Endothelial cell of umbilical vein (primary cell): ENCODE measurements at regions not wholly inside any gene's neighbourhood (a gene's known extent, or its start where the extent isn't known, plus 50 kb on each side); places are given as distances from the start of the nearest gene placed in this dataset.

Experiments used
- BruUV-seq: library from RNA; stranded (reverse); fragments of 400-500 nt; replicated peaks from 2 replicates; lab custom pipeline; 2021; lab: Mats Ljungman, UMichigan
- CTCF ChIA-PET: fragments of 300-600, 350-600 bp; sonication (Branson Sonifier 250); formaldehyde crosslinking; loops from one replicate; lab custom pipeline; 2021; ENCODE audit warnings: antibody characterized with exemption, inconsistent platforms; lab: Charles Lee
- POLR2A ChIA-PET: fragments of 300-600, 350-600 bp; sonication (Branson Sonifier 250); formaldehyde crosslinking; loops from one replicate; lab custom pipeline; 2021; ENCODE audit warnings: antibody characterized with exemption, inconsistent platforms; lab: Charles Lee
- DNase-seq: peaks from one replicate; pipeline ENCODE4 v3.0.0-alpha.2; 2011; ENCODE audit warnings: low read depth, low spot score
- FAIRE-seq: peaks from 2 replicates; lab custom pipeline; 2011; peaks lifted over from hg19 to GRCh38; lab: Jason Lieb, UNC
- H2AFZ ChIP-seq: 2 replicates; pipeline ENCODE4 v1.6.0; 2012; ENCODE audit warnings: low read depth, low read length, control low read depth, inconsistent platforms
- H3K27ac ChIP-seq: 2 replicates; pipeline ENCODE4 v1.5.1; 2011; ENCODE audit warnings: low read depth, mild to moderate bottlenecking, control low read depth, low read length, moderate library complexity; ENCODE audit not compliant: insufficient read depth
- H3K27me3 ChIP-seq, 2 experiments: 2 replicates each; pipeline versions ENCODE4 v1.6.0 to v1.6.1; 2011; ENCODE audit warnings: low read length in 2 of 2, mixed read lengths in 1 of 2; ENCODE audit not compliant: control insufficient read depth in 2 of 2, insufficient read depth in 2 of 2
- H3K36me3 ChIP-seq, 2 experiments: 2 replicates in 1 of 2; 3 replicates in 1 of 2; pipeline ENCODE4 v1.5.1; 2011; ENCODE audit warnings: low read length in 2 of 2, mild to moderate bottlenecking in 1 of 2, moderate library complexity in 1 of 2; ENCODE audit not compliant: control insufficient read depth in 2 of 2, insufficient read depth in 2 of 2; ENCODE audit errors: extremely low read depth in 1 of 2
- H3K4me1 ChIP-seq: 3 replicates; pipeline ENCODE4 v1.5.1; 2011; ENCODE audit warnings: mild to moderate bottlenecking, low read length; ENCODE audit not compliant: control insufficient read depth, insufficient read depth; ENCODE audit errors: extremely low read depth
- H3K4me2 ChIP-seq: 2 replicates; pipeline ENCODE4 v1.6.1; 2011; ENCODE audit warnings: low read length, control low read depth, mixed read lengths; ENCODE audit not compliant: insufficient read depth
- H3K4me3 ChIP-seq, 3 experiments: fragments of 200-600 bp in 1 of 3; sonication (generic), shearing (Covaris generic) in 1 of 3; replicated peaks in 1 of 3; 2 replicates each; pipeline ENCODE4 v1.5.1; 2011 to 2016; ENCODE audit warnings: control low read depth in 3 of 3, low read length in 3 of 3, mild to moderate bottlenecking in 2 of 3, inconsistent platforms in 1 of 3, low read depth in 1 of 3, moderate library complexity in 1 of 3; ENCODE audit not compliant: insufficient read depth in 1 of 3
- H3K79me2 ChIP-seq: 2 replicates; pipeline ENCODE4 v1.6.0; 2012; ENCODE audit warnings: low read length, inconsistent platforms; ENCODE audit not compliant: control insufficient read depth, insufficient read depth
- H3K9ac ChIP-seq: replicated peaks from 2 replicates; pipeline ENCODE3; 2011; ENCODE audit warnings: low read length, control low read depth; ENCODE audit not compliant: insufficient read depth; ENCODE audit errors: extremely low read depth
- H3K9me1 ChIP-seq: replicated peaks from 3 replicates; pipeline ENCODE4 v1.6.0; 2011; ENCODE audit warnings: mild to moderate bottlenecking, low read length; ENCODE audit not compliant: control insufficient read depth, insufficient read depth; ENCODE audit errors: extremely low read depth
- H3K9me3 ChIP-seq: replicated peaks from 2 replicates; pipeline ENCODE4 v1.5.1; 2012; ENCODE audit warnings: low read length, inconsistent platforms; ENCODE audit not compliant: control insufficient read depth, insufficient read depth
- H4K20me1 ChIP-seq: replicated peaks from 2 replicates; pipeline ENCODE3; 2011; ENCODE audit warnings: mild to moderate bottlenecking, low read length; ENCODE audit not compliant: control insufficient read depth, insufficient read depth; ENCODE audit errors: extremely low read depth
- EZH2 ChIP-seq: IDR thresholded peaks from 2 replicates; pipeline ENCODE4 v1.6.1; 2012; ENCODE audit warnings: borderline replicate concordance, low read depth, mild to moderate bottlenecking, moderate library complexity, low read length, inconsistent platforms; ENCODE audit not compliant: severe bottlenecking
- FOS ChIP-seq: IDR thresholded peaks from 2 replicates; pipeline ENCODE4 v1.6.1; 2011; ENCODE audit warnings: mild to moderate bottlenecking, low read length, moderate library complexity, borderline replicate concordance; ENCODE audit not compliant: insufficient read depth
- GATA2 ChIP-seq: IDR thresholded peaks from 2 replicates; pipeline ENCODE4 v1.7.0; 2011; ENCODE audit warnings: low read depth, mild to moderate bottlenecking, moderate library complexity, mixed read lengths, low read length; ENCODE audit not compliant: insufficient read length, insufficient read depth
- JUN ChIP-seq: IDR thresholded peaks from 2 replicates; pipeline ENCODE4 v1.6.1; 2011; ENCODE audit warnings: borderline replicate concordance, low read depth; ENCODE audit not compliant: insufficient read length, insufficient read depth
- MYC ChIP-seq: IDR thresholded peaks from one replicate; pipeline ENCODE4 v1.6.1; 2011; ENCODE audit warnings: mild to moderate bottlenecking, low read depth, low read length
- POLR2A ChIP-seq: IDR thresholded peaks from 2 replicates; pipeline ENCODE4 v1.6.1; 2012; ENCODE audit warnings: low read depth, mild to moderate bottlenecking, control low read depth, low read length
- POLR2AphosphoS5 ChIP-seq: IDR thresholded peaks from 2 replicates; pipeline ENCODE4 v1.6.1; 2012; ENCODE audit warnings: low read depth, mild to moderate bottlenecking, control low read depth, low read length, moderate library complexity; ENCODE audit not compliant: insufficient read depth
- dilution Hi-C: fragments of 300-500 bp; cut with MboI; formaldehyde crosslinking; loops from one replicate; pipeline ENCODE4 v1.15.0; 2019; ENCODE audit warnings: low sequenced_read_pairs; ENCODE audit not compliant: extremely low pct_ligation_motif_present
- intact Hi-C: fragments of 100-400 bp; cut with micrococcal nuclease; formaldehyde crosslinking; loops from one replicate; pipeline ENCODE4 v1.10.0; 2022
- TF ChIP-seq, protein P1 (sequence below), 2 donors: IDR thresholded peaks; 1 replicate in 1 of 2; 2 replicates in 1 of 2; pipeline ENCODE4 v1.5.1; 2011; ENCODE audit warnings: low read length in 2 of 2, mild to moderate bottlenecking in 2 of 2, moderate library complexity in 2 of 2, control low read depth in 1 of 2, inconsistent platforms in 1 of 2, low read depth in 1 of 2; ENCODE audit not compliant: insufficient read depth in 1 of 2; ENCODE audit errors: extremely low read depth in 1 of 2
- TF ChIP-seq, protein P2 (sequence below): IDR thresholded peaks from 2 replicates; pipeline ENCODE4 v1.6.1; 2011; ENCODE audit not compliant: insufficient read depth, insufficient read length

DNA sequence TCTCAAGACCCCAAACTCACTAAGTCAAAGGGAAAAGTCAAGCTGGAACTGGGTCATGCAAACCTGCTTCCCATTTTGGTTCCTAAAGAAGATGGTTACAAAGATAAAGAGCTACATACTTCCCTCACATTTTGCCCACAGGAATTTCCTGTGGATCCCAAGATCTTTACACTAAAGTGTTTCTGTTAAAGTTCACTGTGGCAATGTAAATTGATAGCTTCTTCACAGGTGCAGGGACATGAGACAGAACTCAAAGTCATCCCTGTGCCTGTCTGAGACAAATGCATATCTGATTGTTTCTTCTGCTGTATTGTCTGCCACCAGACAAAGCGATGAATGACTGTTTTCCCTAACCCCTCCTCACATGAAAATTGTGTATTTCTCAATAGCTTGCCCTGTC, 567.8 kb downstream of the ZIC1 start:
- Histone ChIP-seq H3K4me3 (no peak overlapping the region), H3K27me3 (no peaks in the 10 kb centered on the region), H3K9me3 (no peaks in the 10 kb centered on the region), H4K20me1 (no peaks in the 10 kb centered on the region), H3K4me2 (no peak overlapping the region), H3K9ac (no peak overlapping the region), H3K4me1 (no peaks in the 10 kb centered on the region), H2AFZ (no peak overlapping the region), H3K79me2 (no peaks in the 10 kb centered on the region), H3K9me1 (no peaks in the 10 kb centered on the region), H3K27ac (no peak overlapping the region), H3K36me3 (no peaks in the 10 kb centered on the region)
- dilution Hi-C loops (no loop called here), intact Hi-C loops (no loop called here)
- no peak for DNase-seq
- BruUV-seq, result no TSS peak
- POLR2A ChIA-PET, result no interaction called here
- no peak for FAIRE-seq
- TF ChIP-seq EZH2, result no peak
- TF ChIP-seq POLR2A, result no peak
- TF ChIP-seq MYC, result no peak
- no peak for TF ChIP-seq POLR2AphosphoS5
- TF ChIP-seq, protein P1, sequence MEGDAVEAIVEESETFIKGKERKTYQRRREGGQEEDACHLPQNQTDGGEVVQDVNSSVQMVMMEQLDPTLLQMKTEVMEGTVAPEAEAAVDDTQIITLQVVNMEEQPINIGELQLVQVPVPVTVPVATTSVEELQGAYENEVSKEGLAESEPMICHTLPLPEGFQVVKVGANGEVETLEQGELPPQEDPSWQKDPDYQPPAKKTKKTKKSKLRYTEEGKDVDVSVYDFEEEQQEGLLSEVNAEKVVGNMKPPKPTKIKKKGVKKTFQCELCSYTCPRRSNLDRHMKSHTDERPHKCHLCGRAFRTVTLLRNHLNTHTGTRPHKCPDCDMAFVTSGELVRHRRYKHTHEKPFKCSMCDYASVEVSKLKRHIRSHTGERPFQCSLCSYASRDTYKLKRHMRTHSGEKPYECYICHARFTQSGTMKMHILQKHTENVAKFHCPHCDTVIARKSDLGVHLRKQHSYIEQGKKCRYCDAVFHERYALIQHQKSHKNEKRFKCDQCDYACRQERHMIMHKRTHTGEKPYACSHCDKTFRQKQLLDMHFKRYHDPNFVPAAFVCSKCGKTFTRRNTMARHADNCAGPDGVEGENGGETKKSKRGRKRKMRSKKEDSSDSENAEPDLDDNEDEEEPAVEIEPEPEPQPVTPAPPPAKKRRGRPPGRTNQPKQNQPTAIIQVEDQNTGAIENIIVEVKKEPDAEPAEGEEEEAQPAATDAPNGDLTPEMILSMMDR (IDR thresholded peaks at IDR 0.05; ENCODE audit: extremely low read depth in 1 of 2, insufficient read depth in 1 of 2, low read depth in 1 of 2, low read length in 2 of 2), result no peak
- no peak for TF ChIP-seq FOS
- TF ChIP-seq GATA2, result no peak
- TF ChIP-seq, protein P2, sequence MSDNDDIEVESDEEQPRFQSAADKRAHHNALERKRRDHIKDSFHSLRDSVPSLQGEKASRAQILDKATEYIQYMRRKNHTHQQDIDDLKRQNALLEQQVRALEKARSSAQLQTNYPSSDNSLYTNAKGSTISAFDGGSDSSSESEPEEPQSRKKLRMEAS, result no peak
- TF ChIP-seq JUN, result no peak
- CTCF ChIA-PET, result interaction anchor here (0.9 to 1.6 kb wide), 3 partner anchors 17 to 101 kb away, joined by 3 read pairs; no protein-coding TSS in a partner anchor
